NCI-H69 (cell line): ENCODE measurements at regions not wholly inside any gene's neighbourhood (a gene's known extent, or its start where the extent isn't known, plus 50 kb on each side); places are given as distances from the start of the nearest gene placed in this dataset.
"Not testable (repeated sequence)": the region's sequence is repeated elsewhere in the genome, so short reads cannot be mapped to it uniquely, and the experiment has no call there.

Experiments used
- DNase-seq: peaks from one replicate; lab custom pipeline; 2025; lab: John Stamatoyannopoulos, UW

DNA sequence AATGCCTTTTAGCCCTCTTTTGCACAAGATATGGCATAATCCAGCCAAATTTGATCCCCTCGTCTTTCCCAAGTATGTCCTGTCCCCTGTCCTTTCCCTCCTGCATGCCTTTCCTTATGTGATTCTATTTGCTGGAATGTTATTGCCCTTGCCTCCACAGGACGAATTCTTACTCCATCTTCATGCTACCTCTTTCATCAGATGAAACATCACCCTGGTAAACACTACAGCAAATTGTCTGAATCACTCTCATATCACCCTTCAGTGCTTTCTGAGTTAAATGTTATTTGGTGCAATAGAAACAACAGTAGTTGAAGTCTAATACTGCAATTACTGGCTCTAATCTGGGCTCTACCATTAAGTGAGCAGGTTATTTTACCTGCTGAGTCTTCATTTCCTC, 52.2 kb upstream of the FAT1 start:
- DNase-seq, result no peak

DNA sequence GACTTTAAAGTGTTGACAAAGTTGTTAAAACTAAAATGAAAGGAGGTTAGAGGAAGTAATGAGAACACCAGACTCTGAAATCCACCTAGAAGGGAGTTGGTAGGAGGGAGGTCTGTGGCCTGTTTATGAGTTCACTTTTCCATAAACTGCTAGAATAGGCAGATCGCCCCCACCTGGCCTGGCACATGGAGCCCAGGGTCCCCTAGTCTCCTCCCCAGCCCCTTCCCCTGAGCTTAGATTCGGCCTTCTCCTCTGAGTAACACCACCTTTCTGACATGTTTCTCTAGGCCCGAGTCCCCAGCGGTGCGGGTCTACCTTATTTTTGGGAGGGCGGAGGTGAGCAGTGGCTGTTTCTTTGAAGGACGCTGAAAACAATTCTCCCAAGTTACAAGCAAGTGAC, 54.5 kb upstream of the FAT1 start:
- no peak for DNase-seq

DNA sequence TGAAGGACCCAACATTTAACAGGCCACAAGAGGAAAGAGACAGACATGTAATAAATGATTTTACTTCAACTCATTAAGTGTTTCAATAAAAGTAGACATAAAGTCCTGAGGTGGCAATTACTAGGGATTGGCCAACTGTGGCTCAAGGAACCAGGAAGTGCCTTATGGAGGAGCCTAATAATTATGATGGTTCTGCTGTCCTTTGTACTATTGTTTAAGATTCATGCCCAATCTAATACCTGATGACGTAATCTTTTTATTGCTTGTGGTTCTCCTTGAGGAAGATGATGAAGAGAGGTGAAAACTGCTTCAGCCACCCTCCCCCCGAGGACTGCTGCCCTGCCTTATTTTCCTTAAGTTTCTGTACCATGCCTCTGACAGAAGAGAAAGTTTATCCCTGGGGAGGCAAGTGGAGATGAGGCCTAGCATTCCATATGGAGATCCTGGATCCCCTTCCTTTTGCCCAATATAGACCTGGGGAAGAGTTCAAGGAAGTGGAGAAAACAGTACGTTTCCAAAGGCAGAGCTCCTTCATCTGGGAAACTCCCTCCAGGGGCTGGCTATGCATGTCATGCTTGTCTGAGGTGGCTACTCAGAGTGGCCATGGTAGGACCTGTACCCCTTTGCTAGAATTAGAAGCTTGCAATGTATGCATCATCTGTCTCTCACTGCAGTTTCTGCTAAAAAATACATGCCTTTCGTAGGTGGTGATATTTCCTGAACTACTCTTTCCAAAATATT, 56.8 kb upstream of the FAT1 start:
- DNase-seq, result no peak

DNA sequence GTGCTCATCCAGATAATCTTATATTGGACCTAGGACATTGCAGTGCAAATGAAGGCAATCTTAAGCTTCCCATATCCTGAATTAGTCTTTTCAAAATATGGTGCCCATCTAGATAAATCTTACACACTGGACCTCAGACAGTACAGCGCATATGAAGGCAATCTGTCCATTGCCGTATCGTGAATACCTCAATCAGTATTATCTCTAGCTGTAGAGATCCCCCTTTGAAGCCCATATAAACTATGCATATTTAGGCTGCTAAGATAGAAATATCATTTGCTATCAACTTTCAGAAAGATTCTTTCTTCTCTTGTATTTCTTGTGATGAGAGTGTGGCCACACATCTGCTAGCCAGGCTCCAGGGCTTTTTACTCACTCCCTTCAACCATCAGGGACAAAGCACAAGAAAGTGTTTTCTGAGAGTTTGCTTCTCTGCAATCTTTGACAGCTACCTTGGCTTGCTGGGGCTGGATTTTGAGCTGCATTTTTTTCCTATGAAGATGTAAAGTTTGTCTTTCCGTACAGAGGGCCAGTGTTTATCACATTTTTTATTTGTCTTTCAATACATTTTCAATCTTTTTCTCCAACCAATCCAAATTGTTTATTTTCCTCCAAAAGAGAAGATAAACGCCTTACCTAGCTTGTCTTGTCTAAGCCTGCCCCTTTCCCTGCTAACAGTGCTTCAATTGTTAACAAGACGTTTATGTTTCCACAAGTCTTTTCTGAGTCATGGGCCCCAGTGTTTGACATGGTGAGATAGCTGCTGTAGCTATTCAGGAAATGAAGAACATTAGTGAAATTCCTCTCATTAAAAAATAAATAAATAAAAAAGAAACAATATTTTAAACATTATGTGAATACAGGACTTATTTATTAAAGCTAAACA, 57.6 kb upstream of the FAT1 start:
- no peak for DNase-seq

DNA sequence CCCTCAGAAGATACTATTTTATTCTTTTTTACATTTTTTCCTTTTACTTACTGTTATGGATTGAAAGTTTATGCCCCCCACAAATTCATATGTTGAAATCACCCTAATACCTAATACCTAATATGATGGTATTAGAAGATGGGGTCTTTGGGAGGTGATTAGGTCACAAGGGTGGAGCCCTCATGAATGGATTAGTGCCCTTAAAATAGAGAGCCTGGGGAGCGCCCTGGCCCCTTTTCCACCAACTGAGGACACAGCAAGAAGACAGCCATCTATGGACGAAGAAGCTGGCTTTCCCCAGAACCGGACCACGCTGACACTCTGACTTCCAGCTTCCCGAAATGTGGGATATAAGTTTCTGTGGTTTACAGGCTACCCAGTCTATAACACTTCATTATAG, 58.6 kb upstream of the FAT1 start:
- no peak for DNase-seq

GRCh38 chr4:186787536-186787935, 63.9 kb upstream of the FAT1 start:
- no peak for DNase-seq

GRCh38 chr4:186789651-186790050, 66.0 kb upstream of the FAT1 start:
- DNase-seq, result no peak

DNA sequence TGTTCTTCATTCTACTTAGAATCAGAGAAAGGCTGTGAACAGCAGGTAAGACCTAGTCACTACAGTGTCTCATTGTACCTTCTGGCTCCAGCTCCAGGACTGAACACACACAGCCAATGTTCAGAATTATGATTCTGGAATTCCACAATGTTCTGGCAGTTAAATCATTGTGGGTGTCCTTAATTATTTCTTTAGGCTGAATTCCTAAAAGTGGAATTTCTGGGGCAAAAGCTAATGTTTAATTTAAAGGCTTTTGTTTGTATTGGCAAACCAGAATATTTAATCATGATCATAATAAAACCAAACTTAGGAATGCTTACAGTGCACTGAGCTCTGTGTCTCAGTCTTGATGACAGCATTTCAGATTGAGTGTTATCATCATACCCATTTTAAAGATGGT, 67.0 kb upstream of the FAT1 start:
- no peak for DNase-seq

GRCh38 chr4:186792728-186793366, 69.2 kb upstream of the FAT1 start:
- no peak for DNase-seq

DNA sequence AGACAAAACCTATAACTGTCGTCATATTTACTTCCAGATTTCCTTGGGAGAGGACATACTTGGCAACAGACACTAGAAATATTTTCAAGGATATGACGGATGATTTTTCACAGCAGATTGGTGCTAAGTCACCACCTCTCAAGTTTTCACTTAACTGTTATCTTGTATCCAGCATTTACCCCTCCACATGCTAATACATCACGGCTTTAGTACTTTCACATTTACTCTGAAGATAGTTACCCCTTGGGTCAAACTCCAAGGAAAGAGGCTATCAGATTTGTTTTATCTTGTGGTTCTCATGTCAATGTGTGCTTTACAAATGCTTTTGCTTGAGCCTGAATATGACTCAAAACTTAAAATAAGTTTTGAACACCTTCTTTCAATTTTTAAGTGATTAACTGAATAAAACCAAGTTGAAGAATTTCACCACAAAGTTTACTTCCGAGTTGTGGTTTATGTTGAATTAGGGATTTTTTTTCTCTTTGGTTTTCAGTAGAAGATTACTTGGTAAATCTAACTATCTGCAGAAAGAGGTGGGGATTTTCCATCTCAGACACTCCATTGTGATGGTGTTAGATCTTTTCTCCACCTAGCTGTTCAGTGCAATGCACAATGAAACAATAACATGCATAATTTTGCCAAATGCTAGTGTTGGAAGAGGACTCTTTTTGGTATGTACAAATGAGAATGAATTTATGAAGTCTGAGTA, 75.4 kb upstream of the FAT1 start:
- no peak for DNase-seq

DNA sequence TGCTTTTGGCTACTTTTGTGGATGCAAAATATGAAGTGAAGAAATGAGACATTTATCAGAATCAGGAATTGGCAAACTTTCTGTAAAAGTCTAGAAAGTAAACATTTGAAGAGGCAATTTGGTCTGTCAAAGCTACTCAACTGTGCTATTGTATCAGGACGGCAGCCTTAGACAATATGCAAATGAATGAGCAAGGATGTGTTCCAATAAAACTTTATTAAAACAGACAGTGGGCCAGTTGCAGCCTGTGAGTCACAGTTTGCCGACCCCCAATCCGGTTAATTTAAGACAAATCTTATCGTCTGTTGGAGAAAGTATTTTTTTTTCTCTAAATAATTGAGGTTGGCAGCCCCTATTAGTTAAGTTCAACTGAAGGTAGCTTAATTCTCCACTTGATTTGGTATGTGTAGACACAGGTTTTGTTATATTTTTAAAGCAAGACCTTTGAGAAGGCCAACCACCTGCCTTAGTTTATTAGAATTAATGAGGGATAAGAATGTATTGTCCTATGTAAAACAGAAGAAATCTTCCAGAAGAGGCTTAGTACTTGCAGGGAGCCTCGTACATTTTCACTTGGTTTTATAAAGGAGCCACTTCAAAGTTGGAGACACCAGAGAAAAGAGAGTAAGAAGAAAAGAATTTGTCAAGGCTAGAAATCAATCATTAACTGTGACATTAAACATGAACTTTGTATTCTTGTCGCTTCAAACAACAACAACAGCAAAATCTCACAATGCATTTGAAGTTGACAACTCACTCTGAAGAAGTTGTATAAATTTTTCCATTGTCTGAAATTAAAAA, 81.6 kb upstream of the FAT1 start:
- no peak for DNase-seq

DNA sequence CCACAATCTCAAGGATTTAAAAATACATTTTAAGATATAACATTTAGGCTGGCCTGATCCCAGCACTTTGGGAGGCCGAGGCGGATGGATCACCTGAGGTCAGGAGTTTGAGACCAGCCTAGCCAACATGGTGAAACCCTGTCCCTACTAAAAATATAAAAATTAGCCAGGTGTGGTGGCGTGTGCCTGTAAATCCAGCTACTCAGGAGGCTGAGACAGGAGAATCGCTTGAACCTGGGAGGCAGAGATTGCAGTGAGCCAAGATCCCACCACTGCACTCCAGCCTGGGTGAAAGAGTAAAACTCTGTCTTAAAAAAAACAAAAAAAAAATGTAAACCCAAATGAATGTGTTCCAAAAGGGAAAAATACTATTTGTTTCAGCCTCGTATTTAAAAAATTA, 82.3 kb upstream of the FAT1 start:
- DNase-seq, result not testable (repeated sequence)

- DNase-seq, result no peak
Observed at GRCh38 chr4:186806679-186807421, 83.2 kb upstream of the FAT1 start.

GRCh38 chr4:186807808-186808629, 84.4 kb upstream of the FAT1 start:
- DNase-seq, result peak; percentile 56

DNA sequence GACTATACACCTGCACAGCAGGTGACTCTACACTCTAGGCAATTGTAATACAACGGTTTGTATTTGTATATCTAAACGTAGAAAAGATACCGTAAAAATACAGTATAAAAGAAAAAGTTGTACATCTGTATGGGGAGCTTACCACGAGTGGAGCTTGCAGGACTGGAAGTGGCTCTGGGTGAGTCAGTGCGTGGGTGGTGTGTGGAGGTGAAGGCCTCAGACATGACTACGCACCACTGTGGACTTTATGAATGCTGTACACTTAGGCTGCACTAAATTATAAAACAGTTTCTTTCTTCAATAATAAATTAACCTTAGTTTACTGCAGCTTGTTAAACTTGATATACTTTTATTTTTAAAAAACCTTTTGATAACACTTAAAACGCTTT, 85.0 kb upstream of the FAT1 start:
- no peak for DNase-seq

DNA sequence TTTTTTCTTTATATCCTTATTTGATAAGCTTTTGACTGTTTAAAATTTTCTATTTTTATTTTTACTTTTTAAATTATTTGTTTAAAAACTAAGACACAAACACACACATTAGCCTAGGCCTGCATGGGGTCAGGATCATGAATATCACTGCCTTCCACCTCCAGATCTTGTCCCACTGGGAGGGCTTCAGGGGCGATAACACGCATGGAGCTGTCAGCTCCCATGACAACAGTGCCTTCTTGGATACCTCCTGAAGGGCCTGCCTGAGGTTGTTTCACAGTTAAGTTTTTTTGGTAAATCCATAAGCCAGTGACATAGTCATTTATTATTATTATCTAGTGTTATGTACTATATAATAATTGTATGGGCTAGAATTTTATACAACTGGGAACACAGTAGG, 85.4 kb upstream of the FAT1 start:
- peak; percentile 19 for DNase-seq

GRCh38 chr4:186810613-186811150, 87.0 kb upstream of the FAT1 start:
- peak; percentile 81 for DNase-seq

DNA sequence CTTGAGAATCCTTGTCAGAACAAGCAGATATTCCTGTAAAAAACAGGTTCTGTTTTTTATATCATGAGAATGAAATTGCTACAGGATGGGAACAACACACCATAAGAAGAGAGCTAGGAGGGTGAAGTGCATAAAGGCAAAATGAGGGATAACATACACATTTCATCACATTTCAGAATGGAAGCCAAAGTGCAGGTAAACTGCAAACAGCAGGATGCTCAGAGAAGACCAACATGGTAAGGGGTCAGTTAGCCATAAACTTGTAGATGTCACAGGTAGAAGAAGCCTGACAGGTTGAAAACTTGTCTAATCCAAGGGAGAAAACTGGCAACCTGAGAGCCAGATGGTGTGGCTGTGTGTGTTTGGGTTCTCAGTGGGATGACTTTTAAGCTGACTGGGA, 88.9 kb upstream of the FAT1 start:
- peak; percentile 2 for DNase-seq

- DNase-seq, result no peak
Observed at GRCh38 chr4:186813377-186814068, 89.9 kb upstream of the FAT1 start.
